Nucleus accumbens (tissue), 56 donors: ENCODE measurements at regions not wholly inside any gene's neighbourhood (a gene's known extent, or its start where the extent isn't known, plus 50 kb on each side); places are given as distances from the start of the nearest gene placed in this dataset.
"Not testable (repeated sequence)": the region's sequence is repeated elsewhere in the genome, so short reads cannot be mapped to it uniquely, and the experiment has no call there.

Experiments used
- DNase-seq, 56 donors: peaks; one replicate each; lab custom pipeline; 2025; lab: John Stamatoyannopoulos, UW

GRCh38 chr21:13000390-13000789 is 609.2 kb upstream of the POTED start:
- DNase-seq, result not testable (repeated sequence)

- DNase-seq, result not testable (repeated sequence)
Measured at GRCh38 chr21:13037716-13038115, 571.9 kb upstream of the POTED start.

- peak in 2 of 56 donors; percentile 1 for DNase-seq
Measured at GRCh38 chr21:13052816-13053215, 556.8 kb upstream of the POTED start.
